ENCODE measurements at regions not wholly inside any gene's neighbourhood (a gene's known extent, or its start where the extent isn't known, plus 50 kb on each side); places are given as distances from the start of the nearest gene placed in this dataset.

DNA sequence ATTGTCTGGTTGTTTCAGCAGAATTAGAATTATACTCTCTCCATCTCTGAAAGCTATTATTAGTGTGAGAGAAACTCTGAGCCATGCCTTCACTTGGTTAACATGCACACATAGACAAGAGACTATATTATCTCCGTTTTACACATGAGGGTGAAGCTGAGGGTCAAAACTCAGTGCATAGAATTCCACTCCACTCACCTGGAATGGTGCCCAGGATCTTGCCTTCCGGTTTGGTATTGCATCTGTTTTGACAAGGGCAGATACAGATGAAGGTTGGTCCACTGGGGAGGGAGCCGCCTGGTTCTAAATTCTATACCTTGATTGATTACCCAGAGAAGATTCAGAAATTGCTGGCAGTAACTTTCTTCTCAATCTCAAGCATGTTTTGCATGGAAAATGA, 149.5 kb upstream of the PELI2 start:
- H3K4me3 ChIP-seq (replicated peaks in 1 of 2; ENCODE audit: low read depth in 2 of 2, low read length in 2 of 2) = no peak overlapping the region
- TF ChIP-seq, protein P1, sequence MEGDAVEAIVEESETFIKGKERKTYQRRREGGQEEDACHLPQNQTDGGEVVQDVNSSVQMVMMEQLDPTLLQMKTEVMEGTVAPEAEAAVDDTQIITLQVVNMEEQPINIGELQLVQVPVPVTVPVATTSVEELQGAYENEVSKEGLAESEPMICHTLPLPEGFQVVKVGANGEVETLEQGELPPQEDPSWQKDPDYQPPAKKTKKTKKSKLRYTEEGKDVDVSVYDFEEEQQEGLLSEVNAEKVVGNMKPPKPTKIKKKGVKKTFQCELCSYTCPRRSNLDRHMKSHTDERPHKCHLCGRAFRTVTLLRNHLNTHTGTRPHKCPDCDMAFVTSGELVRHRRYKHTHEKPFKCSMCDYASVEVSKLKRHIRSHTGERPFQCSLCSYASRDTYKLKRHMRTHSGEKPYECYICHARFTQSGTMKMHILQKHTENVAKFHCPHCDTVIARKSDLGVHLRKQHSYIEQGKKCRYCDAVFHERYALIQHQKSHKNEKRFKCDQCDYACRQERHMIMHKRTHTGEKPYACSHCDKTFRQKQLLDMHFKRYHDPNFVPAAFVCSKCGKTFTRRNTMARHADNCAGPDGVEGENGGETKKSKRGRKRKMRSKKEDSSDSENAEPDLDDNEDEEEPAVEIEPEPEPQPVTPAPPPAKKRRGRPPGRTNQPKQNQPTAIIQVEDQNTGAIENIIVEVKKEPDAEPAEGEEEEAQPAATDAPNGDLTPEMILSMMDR (IDR thresholded peaks at IDR 0.05; ENCODE audit: low read depth, low read length) = no peak
- peak; percentile 11 to 39 for DNase-seq (ENCODE audit: low read depth in 2 of 2)

DNA sequence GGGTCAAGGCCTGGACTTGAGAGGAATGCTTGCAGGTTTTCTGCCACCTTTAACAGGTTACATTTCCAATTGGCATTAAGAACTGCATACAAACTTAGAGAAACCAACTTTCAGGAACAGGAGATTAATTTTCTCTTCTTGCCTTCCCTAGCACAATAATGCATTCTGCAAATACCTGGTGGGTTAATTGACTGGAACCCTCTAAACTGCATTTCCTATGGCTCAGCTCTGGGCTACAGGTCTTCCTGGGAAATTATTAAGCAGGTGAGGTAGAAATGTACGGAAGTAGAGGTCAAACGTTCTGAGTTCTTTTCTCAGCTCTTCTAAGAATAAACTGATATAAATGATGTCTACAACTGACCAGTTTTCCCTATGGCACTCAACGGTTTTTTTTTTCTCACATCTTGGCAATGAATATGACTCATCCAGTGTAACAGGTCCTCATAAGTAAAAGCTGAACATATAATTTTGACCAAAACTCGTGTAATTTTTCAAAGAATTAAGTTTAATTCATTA, 144.9 kb upstream of the PELI2 start:
- no peak for DNase-seq (ENCODE audit: low read depth in 2 of 2)
- TF ChIP-seq, protein P1 (IDR thresholded peaks at IDR 0.05; ENCODE audit: low read depth, low read length) = no peak
- H3K4me3 ChIP-seq (replicated peaks in 1 of 2; ENCODE audit: low read depth in 2 of 2, low read length in 2 of 2) = no peak overlapping the region

DNA sequence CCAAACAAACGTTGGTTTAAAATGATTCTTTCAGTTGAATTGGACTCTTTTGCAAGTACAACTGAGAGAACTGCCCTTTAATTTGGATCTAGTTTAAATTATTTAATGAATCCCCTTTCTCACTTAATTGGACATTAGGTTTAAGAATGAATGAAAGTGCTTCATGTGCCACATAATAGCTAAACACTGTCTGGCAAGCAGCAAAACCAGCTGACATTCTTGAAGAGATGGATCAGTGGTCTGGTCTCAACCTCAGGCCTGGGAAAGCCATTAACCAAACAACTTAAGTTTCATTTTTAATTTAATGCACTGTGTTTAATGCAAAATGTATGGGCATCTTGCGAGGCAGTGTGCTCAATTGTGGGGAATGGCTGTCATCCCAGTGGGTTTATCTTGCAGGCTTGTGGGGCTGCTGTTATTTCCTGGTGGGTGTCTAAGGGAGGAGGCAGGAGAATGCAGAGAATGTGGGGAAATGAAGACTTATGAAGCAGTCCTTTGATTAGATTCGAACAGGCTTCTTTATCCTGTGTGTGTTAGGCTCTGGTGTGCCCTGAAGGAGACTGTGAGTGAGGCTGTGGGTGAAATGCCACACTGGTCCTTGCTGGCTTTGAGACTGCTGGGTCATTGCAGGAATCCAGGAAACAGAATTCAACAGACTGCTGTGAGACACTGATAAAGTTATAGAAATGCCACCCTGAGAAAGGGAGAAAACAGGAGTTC, 144.1 kb upstream of the PELI2 start:
- TF ChIP-seq, protein P1 (IDR thresholded peaks at IDR 0.05; ENCODE audit: low read depth, low read length) = no peak
- H3K4me3 ChIP-seq (replicated peaks in 1 of 2; ENCODE audit: low read depth in 2 of 2, low read length in 2 of 2) = no peak overlapping the region
- peak in 1 of 2 donors; percentile 16 for DNase-seq (ENCODE audit: low read depth in 2 of 2)

DNA sequence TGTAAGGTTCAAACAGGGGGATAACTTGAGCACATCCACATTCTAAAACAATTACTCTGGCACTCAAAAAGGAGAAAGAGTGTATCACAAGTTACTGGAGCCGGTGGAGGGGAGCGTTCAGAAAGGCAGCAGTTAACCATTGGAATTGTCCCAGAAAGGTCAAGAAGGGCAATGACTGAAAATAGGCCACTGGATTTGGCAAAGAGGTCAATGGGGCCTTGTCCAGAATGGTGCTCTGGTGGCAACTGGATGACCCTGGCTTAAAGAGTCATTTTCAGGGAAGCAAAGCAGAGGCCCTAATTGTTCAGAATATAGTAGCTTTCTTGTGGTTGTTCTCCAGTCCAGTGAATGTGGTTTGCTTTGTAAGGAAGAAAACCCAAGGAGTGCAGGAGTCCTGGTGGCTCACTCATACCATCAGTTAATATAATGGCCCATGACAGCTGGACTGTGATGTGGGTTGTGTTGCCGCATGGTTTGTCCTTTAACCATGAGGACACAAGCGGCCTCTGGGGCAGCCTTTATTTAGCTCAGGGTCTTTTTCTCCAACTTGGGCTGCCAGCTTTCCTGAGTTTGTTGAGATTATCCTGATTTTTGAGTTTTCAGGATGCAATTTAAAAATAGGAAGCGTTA, 142.8 kb upstream of the PELI2 start:
- DNase-seq (ENCODE audit: low read depth in 2 of 2) = no peak
- H3K4me3 ChIP-seq (replicated peaks in 1 of 2; ENCODE audit: low read depth in 2 of 2, low read length in 2 of 2) = no peak overlapping the region
- TF ChIP-seq, protein P1 (IDR thresholded peaks at IDR 0.05; ENCODE audit: low read depth, low read length) = no peak

DNA sequence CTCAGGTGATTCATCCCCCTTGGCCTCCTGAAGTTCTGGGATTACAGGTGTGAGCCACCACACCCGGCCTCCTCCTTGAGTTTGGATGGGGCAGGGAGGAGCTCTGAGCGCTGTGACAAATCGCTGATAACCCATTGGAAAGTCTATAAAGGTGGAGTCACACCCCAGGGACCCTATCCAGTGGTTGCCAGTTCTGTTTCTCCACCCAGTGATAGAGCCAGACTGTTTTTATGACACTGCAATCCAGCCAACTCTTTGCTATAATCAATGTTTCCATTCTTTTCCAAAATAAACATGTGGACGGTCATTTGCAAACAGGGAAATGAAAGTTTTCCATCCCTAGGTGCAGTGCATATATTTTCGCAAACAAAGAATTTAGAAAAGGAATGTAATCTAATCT, 142.0 kb upstream of the PELI2 start:
- H3K4me3 ChIP-seq (replicated peaks in 1 of 2; ENCODE audit: low read depth in 2 of 2, low read length in 2 of 2) = no peak overlapping the region
- TF ChIP-seq, protein P1 (IDR thresholded peaks at IDR 0.05; ENCODE audit: low read depth, low read length) = no peak
- no peak for DNase-seq (ENCODE audit: low read depth in 2 of 2)

DNA sequence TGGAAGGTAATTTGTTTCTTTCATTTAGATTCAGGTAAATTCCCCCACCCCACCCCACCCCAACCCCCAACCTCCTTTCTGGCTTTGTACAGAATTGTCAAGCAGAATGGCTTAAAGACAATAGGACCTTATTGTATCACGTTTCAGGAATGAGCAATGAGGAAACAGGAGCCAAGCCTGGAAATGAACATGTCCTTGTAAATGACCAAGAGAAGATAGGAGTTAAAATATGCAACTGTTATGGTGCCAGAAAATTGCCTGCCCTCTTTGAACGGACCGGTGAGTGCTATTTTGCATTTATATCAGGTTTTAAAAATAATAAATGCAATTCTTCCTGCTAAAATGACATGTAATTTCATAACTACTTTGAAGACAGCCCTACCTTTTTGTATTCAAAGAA, 141.6 kb upstream of the PELI2 start:
- H3K4me3 ChIP-seq (replicated peaks in 1 of 2; ENCODE audit: low read depth in 2 of 2, low read length in 2 of 2) = no peak overlapping the region
- TF ChIP-seq, protein P1 (IDR thresholded peaks at IDR 0.05; ENCODE audit: low read depth, low read length) = no peak
- peak; percentile 32 to 34 for DNase-seq (ENCODE audit: low read depth in 2 of 2)

All from cardiac fibroblast (primary cell).